HepG2 (cell line): ENCODE measurements at regions not wholly inside any gene's neighbourhood (a gene's known extent, or its start where the extent isn't known, plus 50 kb on each side); places are given as distances from the start of the nearest gene placed in this dataset.

Experiments
- ATAC-seq: fragments of 200-7000 bp; cut with Tn5 transposase; 3 replicates; pipeline ENCODE4 v1.9.1; 2020; ENCODE audit warnings: mild to moderate bottlenecking, moderate library complexity
- BruUV-seq: library from RNA; stranded (reverse); fragments of 400-500 nt; replicated peaks from 2 replicates; lab custom pipeline; 2021; lab: Mats Ljungman, UMichigan
- CTCF ChIA-PET: fragments of 300-600 bp; formaldehyde crosslinking; extraction: SDS; loops from one replicate; lab custom pipeline; 2021; ENCODE audit warnings: low total read pairs, inconsistent platforms, low intra/inter-chr PET ratio; lab: Yijun Ruan, JAX
- POLR2A ChIA-PET: fragments of 350-600 bp; sonication (Branson Sonifier 250); formaldehyde crosslinking; loops from one replicate; lab custom pipeline; 2020; ENCODE audit warnings: antibody characterized with exemption, inconsistent platforms; lab: Yijun Ruan, JAX
- DNase-seq: peaks from one replicate; pipeline ENCODE4 v3.0.0-alpha.2; 2015; ENCODE audit warnings: low spot score
- FAIRE-seq: peaks from 3 replicates; lab custom pipeline; 2011; peaks lifted over from hg19 to GRCh38; lab: Jason Lieb, UNC
- H2AFZ ChIP-seq: one replicate; pipeline ENCODE4 v1.6.1; 2011; ENCODE audit warnings: low read length, inconsistent platforms
- H3K27ac ChIP-seq: fragments of 300-600 bp; 3 replicates; pipeline ENCODE4 v1.8.0; 2011; ENCODE audit warnings: mixed run types, mild to moderate bottlenecking, mixed read lengths, low read length, inconsistent platforms; ENCODE audit not compliant: insufficient read depth; ENCODE audit errors: extremely low read length
- H3K27me3 ChIP-seq, 2 experiments: fragments of 200-600 bp in 1 of 2; 2 replicates in 1 of 2; 3 replicates in 1 of 2; pipeline versions ENCODE4 v1.6.0 to v1.8.0; 2011; ENCODE audit warnings: low read length in 2 of 2, mild to moderate bottlenecking in 2 of 2, moderate library complexity in 2 of 2, inconsistent platforms in 1 of 2; ENCODE audit not compliant: insufficient read depth in 2 of 2, control insufficient read depth in 1 of 2
- H3K36me3 ChIP-seq, 2 experiments: fragments of 200-600 bp in 1 of 2; replicated peaks in 1 of 2; 2 replicates in 1 of 2; 3 replicates in 1 of 2; pipeline versions ENCODE4 v1.5.1 to v1.8.0; 2011; ENCODE audit warnings: low read length in 2 of 2, inconsistent platforms in 1 of 2; ENCODE audit not compliant: insufficient read depth in 2 of 2, control insufficient read depth in 1 of 2
- H3K4me1 ChIP-seq: 2 replicates; pipeline ENCODE4 v1.5.1; 2012; ENCODE audit warnings: low read length, inconsistent platforms; ENCODE audit not compliant: insufficient read depth
- H3K4me2 ChIP-seq: 2 replicates; pipeline ENCODE4 v1.6.0; 2011; ENCODE audit warnings: low read depth, low read length, inconsistent platforms
- H3K4me3 ChIP-seq, 3 experiments: fragments of 200-600 bp in 1 of 3; sonication (generic), shearing (Covaris generic) in 1 of 3; replicated peaks in 1 of 3; 2 replicates each; pipeline ENCODE4 v1.5.1; 2011 to 2016; ENCODE audit warnings: low read length in 3 of 3, inconsistent platforms in 2 of 3, low read depth in 2 of 3, mild to moderate bottlenecking in 2 of 3, control low read depth in 1 of 3, mixed read lengths in 1 of 3; ENCODE audit not compliant: insufficient read depth in 1 of 3
- H3K79me2 ChIP-seq: one replicate; pipeline ENCODE4 v1.6.1; 2011; ENCODE audit warnings: low read length, inconsistent platforms; ENCODE audit not compliant: insufficient read depth
- H3K9ac ChIP-seq: 2 replicates; pipeline ENCODE4 v1.6.0; 2011; ENCODE audit warnings: mild to moderate bottlenecking, low read depth, low read length, inconsistent platforms; ENCODE audit not compliant: insufficient read depth
- H3K9me3 ChIP-seq: 2 replicates; pipeline ENCODE4 v1.5.1; 2012; ENCODE audit warnings: mild to moderate bottlenecking, low read length
- H4K20me1 ChIP-seq: 2 replicates; pipeline ENCODE4 v1.6.0; 2011; ENCODE audit warnings: inconsistent platforms, mild to moderate bottlenecking, low read length, moderate library complexity; ENCODE audit not compliant: insufficient read depth
- EHMT2 ChIP-seq: fragments of 200-600 bp; sonication (generic); IDR thresholded peaks from 2 replicates; pipeline ENCODE4 v1.7.0; 2017; ENCODE audit warnings: antibody characterized with exemption, low read depth, low read length, borderline replicate concordance
- FOXO4 ChIP-seq: sonication (generic); formaldehyde crosslinking; conservative IDR thresholded peaks from 2 replicates; pipeline ENCODE4 v1.8.1; 2023; ENCODE audit warnings: missing genetic modification reagents
- FOXP1 ChIP-seq, 2 experiments: fragments of 450-650 bp in 1 of 2; IDR thresholded peaks; 2 replicates each; pipeline ENCODE4 v1.6.1; 2017 to 2018; ENCODE audit warnings: antibody characterized with exemption in 1 of 2
- GATA4 ChIP-seq: sonication (generic); IDR thresholded peaks from 2 replicates; pipeline ENCODE4 v1.6.1; 2016; ENCODE audit warnings: antibody characterized with exemption, low read depth, borderline replicate concordance
- GMEB2 ChIP-seq: IDR thresholded peaks from 2 replicates; pipeline ENCODE4 v1.6.1; 2016; ENCODE audit warnings: missing biosample characterization, missing genetic modification reagents, low read depth
- GPN1 ChIP-seq: sonication (generic); formaldehyde crosslinking; IDR thresholded peaks from 2 replicates; pipeline ENCODE4 v1.5.1; 2020; ENCODE audit warnings: missing genetic modification reagents, borderline replicate concordance
- GZF1 ChIP-seq: sonication (generic); formaldehyde crosslinking; IDR thresholded peaks from 2 replicates; pipeline ENCODE4 v1.5.1; 2020; ENCODE audit warnings: mild to moderate bottlenecking, missing genetic modification reagents
- HMG20A ChIP-seq: IDR thresholded peaks from 2 replicates; pipeline ENCODE4 v1.6.1; 2016; ENCODE audit warnings: borderline replicate concordance
- HNRNPL ChIP-seq: fragments of 200-400 bp; formaldehyde crosslinking; IDR thresholded peaks from 2 replicates; pipeline ENCODE4 v1.6.1; 2017; ENCODE audit warnings: mild to moderate bottlenecking, low read depth, low read length
- HOXA5 ChIP-seq: sonication (generic); formaldehyde crosslinking; IDR thresholded peaks from 2 replicates; pipeline ENCODE4 v1.4.0; 2020; ENCODE audit warnings: missing genetic modification reagents
- KLF6 ChIP-seq: IDR thresholded peaks from 2 replicates; pipeline ENCODE4 v1.8.0; 2016; ENCODE audit warnings: missing biosample characterization, missing genetic modification reagents
- NFIB ChIP-seq: sonication (generic); formaldehyde crosslinking; IDR thresholded peaks from 2 replicates; pipeline ENCODE4 v1.9.0; 2021; ENCODE audit warnings: missing genetic modification reagents, mild to moderate bottlenecking, borderline replicate concordance
- NFYC ChIP-seq: IDR thresholded peaks from 2 replicates; pipeline ENCODE4 v1.6.1; 2016; ENCODE audit warnings: missing genetic modification reagents, missing compliant biosample characterization
- PRDM4 ChIP-seq: sonication (generic); formaldehyde crosslinking; IDR thresholded peaks from 2 replicates; pipeline ENCODE4 v1.9.0; 2021; ENCODE audit warnings: missing genetic modification reagents, borderline replicate concordance
- TEF ChIP-seq: sonication (generic); formaldehyde crosslinking; IDR thresholded peaks from 2 replicates; pipeline ENCODE4 v1.5.0; 2020; ENCODE audit warnings: missing genetic modification reagents
- ZNF501 ChIP-seq: sonication (generic); formaldehyde crosslinking; IDR thresholded peaks from 2 replicates; pipeline ENCODE4 v1.5.1; 2020; ENCODE audit warnings: mild to moderate bottlenecking, moderate library complexity, missing genetic modification reagents
- ZNF597 ChIP-seq: sonication (generic); formaldehyde crosslinking; IDR thresholded peaks from 2 replicates; pipeline ENCODE4 v1.5.0; 2020; ENCODE audit warnings: missing genetic modification reagents
- WGBS: methylation state at CpG from one replicate; pipeline ENCODE4 v1.1.6; 2017; ENCODE audit warnings: low lambda C conversion rate; 5-methylcytosine and 5-hydroxymethylcytosine counted together
- in situ Hi-C: cut with HindIII; loops from 2 replicates; pipeline ENCODE4 v1.10.0; 2017; ENCODE audit warnings: low pct_unique_long_range_greater_than_20kb; ENCODE audit not compliant: extremely low pct_ligation_motif_present
- intact Hi-C: fragments of 100-400 bp; cut with micrococcal nuclease; formaldehyde crosslinking; loops from one replicate; pipeline ENCODE4 v1.10.0; 2022; ENCODE audit not compliant: unreplicated experiment

- TF ChIP-seq PRDM4 (CRISPR knock-in tag) (no peak), GZF1 (no peak), ZNF501 (CRISPR knock-in tag) (no peak), HOXA5 (CRISPR knock-in tag) (no peak), KLF6 (CRISPR knock-in tag) (no peak), TEF (CRISPR knock-in tag) (no peak)
These were observed 158.5 kb downstream of the RRAGC start (continued) for GRCh38 chr1:38701088-38701487.

GRCh38 chr1:38700077-38700470, 159.5 kb downstream of the RRAGC start:
- no peaks in the 10 kb centered on the region for H3K27me3 ChIP-seq
- no peak for TF ChIP-seq EHMT2
- no peak for TF ChIP-seq NFYC (CRISPR knock-in tag)
- TF ChIP-seq ZNF501 (CRISPR knock-in tag), result no peak
- TF ChIP-seq GPN1, result no peak
- no peak for TF ChIP-seq GMEB2 (CRISPR knock-in tag)
- TF ChIP-seq ZNF597 (CRISPR knock-in tag), result no peak
- no peak for TF ChIP-seq HMG20A
- no peak for TF ChIP-seq GATA4
- TF ChIP-seq FOXP1 (IDR thresholded peaks at IDR 0.05), result no peak
- no peak for TF ChIP-seq FOXP1 (CRISPR knock-in tag; IDR thresholded peaks at IDR 0.05)
- no peak for TF ChIP-seq HNRNPL
- no peak for TF ChIP-seq NFIB (CRISPR knock-in tag)
- TF ChIP-seq FOXO4 (CRISPR knock-in tag), result no peak
- TF ChIP-seq, all 625 proteins: peak for 0
- Histone ChIP-seq H3K4me2 (no peak overlapping the region), H3K27ac (no peak overlapping the region), H4K20me1 (no peaks in the 10 kb centered on the region), H3K36me3 (no peaks in the 10 kb centered on the region), H3K4me1 (no peaks in the 10 kb centered on the region), H3K79me2 (no peaks in the 10 kb centered on the region), H2AFZ (no peak overlapping the region), H3K4me3 (no peak overlapping the region), H3K9me3 (no peaks in the 10 kb centered on the region), H3K9ac (no peak overlapping the region)
- no peak for DNase-seq
- no peak for ATAC-seq
- BruUV-seq, result no TSS peak
- FAIRE-seq, result no peak
- in situ Hi-C loops, result no loop called here
- intact Hi-C loops, result no loop called here
- WGBS, result no CpG with 5 or more reads among the region's 3 CpGs
- ChIA-PET CTCF (no interaction called here), POLR2A (no interaction called here)
